GM15510 (cell line): ENCODE measurements at regions not wholly inside any gene's neighbourhood (a gene's known extent, or its start where the extent isn't known, plus 50 kb on each side); places are given as distances from the start of the nearest gene placed in this dataset.

Experiments
- POLR2A ChIP-seq: IDR thresholded peaks from 3 replicates; pipeline ENCODE4 v1.6.1; 2011; ENCODE audit warnings: borderline replicate concordance; ENCODE audit not compliant: insufficient read length; ENCODE audit errors: extremely low read depth

GRCh38 chr3:194810076-194810475 lies 124.4 kb downstream of the FAM43A start:
- TF ChIP-seq POLR2A: no peak

GRCh38 chr3:194811118-194811517 lies 125.4 kb downstream of the FAM43A start:
- no peak for TF ChIP-seq POLR2A

GRCh38 chr3:194812176-194812575 lies 126.5 kb downstream of the FAM43A start:
- TF ChIP-seq POLR2A: no peak

DNA sequence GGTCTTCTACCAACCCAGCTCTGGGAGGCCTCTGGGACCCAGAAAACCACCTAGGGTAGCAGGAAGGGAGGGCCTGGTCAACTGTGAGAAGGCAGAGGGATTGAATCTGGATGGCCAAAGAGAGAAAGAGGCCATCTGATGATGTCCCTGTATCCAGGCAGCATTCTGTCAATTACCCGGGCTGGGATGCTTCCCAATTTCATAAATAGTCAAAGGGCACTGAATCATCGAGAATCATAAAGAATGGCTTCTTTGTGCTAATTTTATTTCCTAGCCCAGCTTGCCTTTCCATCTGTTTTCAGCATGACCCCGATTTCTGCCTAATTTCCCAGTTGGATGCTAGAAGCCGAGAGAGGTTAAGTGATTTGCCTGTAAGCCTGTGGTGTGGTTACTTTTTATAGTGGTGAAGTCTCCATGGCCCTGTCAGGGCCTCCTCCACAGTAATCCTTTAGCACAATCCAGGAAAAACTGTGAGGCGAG lies 129.2 kb downstream of the FAM43A start:
- no peak for TF ChIP-seq POLR2A

DNA sequence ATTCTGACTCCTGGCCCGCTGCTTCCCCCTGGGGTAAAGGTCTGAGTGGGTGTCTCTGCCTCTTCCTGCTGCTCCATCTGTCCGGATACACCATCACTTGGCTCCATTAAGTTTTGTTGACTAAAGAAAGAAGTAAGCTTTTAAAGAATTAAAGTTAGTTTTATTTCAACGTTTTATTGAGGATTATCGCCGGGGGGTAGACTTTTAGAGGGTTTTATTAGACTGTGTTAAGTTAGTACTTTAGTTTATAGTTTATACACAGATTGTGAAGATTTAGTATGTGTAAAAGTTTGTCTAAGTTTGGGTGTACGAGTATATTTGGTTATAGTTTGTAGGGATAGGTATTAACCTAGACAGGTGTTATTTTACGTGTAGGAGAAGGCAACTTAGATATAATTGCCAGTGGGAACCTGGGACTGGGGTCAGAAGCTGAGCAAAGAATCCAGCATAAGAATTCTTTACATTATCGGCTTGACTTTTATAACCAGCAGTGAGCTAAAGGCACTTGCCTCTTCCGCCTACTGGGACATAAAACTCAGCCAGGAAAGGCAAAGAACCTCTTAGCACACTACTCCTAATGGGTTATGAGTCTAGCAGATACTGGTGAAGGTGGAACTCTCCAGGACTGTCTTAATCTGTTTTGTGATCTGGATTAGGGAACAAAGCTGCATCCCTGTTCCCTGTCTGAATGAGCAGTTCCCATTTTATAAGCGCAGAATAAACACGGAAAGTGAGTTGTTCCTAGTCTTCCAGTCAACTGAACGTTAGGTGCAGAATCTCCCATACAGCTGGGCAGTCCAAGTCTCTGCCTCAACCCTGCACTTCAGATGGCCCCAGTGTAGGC lies 131.3 kb downstream of the FAM43A start:
- TF ChIP-seq POLR2A: no peak

- no peak for TF ChIP-seq POLR2A
These were observed 131.9 kb downstream of the FAM43A start for GRCh38 chr3:194817592-194817930.

GRCh38 chr3:194817936-194818335 lies 132.3 kb downstream of the FAM43A start:
- TF ChIP-seq POLR2A: no peak

GRCh38 chr3:194824100-194824499 lies 138.4 kb downstream of the FAM43A start:
- TF ChIP-seq POLR2A: no peak

- TF ChIP-seq POLR2A: no peak
These were observed 139.0 kb downstream of the FAM43A start for GRCh38 chr3:194824701-194825111.

DNA sequence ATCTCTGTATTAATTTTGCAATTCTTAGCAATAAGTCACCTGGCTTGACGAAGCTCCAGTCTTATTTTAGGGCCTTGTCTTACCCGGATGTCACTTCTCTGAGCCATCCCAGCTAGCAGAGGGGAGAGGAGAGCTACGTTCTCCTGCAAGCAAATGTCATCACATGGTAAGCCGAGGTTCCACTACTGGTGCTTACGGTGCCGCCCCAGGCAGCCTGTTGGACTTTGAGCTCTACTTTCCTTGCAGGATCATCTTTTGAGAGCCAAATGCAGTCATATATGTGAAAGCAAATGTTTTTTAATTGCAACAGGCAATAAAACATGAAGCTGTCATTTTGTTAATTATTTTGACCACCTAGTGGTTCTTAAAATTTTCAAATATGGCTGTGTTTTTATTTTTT lies 140.9 kb downstream of the FAM43A start:
- no peak for TF ChIP-seq POLR2A

DNA sequence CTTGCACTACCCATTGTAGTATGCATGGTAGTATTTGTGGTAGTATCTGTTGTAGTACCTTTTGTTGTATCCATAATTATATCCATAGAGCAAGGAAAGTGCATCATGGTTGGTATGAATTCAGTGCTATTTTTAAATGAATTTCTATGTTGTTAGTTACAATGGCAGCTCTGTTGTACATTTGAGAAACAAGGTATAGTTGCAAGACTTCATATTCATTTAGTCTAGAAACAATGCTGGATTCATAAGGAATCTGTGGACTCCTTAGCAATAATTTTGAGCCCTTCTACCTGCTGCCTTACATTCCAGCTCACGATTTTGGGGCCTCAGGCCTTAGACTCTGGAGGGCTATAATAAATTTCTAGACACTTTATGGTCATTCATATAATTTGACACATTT lies 141.8 kb downstream of the FAM43A start:
- no peak for TF ChIP-seq POLR2A

GRCh38 chr3:194828116-194828515 lies 142.4 kb downstream of the FAM43A start:
- no peak for TF ChIP-seq POLR2A

DNA sequence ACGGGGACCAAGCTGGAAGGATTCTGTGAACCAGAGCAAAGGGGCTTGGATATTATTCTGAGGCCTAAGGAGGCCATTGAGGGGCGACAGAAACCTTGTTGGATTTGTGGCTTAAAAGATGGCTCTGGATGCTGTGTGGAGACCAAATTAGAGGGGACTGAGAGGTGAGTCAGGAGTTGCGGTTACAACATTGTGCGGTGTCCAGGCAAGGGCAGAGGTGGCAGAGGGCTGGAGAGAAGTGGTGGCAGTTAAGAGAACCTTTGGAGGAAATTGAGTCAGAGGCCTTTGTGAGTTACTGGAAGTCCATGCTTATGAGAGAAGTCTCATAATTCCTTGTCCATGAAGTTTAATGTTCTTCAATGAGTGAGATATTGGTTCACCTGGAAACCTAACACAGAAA lies 143.2 kb downstream of the FAM43A start:
- TF ChIP-seq POLR2A: no peak

DNA sequence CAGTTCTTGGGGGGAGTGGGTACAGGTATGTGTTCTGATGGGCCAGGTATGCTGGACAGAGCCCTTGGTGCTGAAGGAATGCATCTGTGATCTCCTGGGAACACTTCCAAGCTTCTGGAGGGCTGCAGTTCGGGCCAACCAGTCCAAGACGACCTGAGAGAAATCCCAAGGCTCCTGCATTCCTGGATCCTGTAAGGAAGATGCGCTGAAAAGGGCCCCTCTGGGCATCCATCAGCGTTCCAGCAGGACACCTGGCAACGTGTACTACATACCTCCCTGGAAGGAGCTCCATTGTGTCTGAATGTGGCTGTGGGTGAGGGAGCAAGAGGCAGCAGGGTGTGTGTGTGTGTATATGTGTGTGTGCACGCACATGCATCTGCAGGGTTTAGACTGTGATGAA lies 144.7 kb downstream of the FAM43A start:
- no peak for TF ChIP-seq POLR2A

DNA sequence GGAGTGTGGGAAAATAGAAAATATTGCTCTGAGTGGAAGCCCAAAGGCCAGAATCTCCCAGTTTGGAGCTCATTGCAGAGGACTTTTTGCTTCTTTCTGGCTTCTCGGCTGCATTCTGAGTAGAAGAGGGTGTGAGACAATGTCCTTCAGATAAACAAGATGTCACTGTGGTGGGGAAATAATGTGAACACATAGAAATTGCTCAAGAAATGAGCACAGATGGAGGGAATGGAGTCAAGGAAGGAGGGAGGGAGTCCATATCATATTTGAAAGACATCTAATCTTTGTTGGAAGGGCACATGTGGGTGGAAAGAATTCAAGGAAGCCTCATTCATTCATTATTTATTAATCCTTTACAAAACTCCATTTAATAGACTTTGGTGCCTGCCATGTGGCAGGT lies 145.3 kb downstream of the FAM43A start:
- no peak for TF ChIP-seq POLR2A

DNA sequence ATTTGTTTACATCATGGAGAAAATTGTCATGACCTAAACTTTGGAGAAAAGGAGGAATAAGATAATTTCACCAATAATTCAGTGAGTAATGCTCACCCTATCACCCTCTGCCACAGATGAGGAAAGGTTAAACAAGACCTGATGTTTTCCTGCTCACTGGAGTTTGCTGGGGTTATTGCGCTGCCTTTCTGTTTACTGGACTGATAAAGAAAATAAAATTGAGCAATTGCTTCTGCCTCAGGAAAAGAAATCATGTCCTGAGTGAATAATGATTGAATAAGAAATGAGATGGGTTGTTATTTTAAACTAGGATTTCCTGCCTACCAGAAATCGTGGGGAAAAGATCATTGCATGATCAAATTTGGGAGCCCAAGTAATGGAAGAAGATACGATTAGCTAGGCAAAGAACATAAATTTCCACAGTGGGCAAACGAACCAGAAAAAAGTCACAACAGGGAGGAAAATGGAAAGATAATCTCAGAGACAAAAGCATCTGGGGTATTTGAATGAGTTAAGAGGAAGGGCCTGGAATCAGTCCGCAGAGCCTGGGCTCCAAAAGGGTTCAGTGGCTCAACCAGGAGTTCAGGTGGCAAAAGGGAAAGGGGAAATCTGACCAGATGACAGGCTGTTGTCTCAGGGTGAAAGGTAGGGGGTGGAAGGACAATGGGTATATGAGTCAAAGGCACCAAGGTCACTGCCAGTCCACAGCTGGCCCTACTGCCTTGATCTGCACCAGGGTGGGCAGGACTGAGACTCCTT lies 146.8 kb downstream of the FAM43A start:
- TF ChIP-seq POLR2A: no peak
